ENCODE measurements at regions not wholly inside any gene's neighbourhood (a gene's known extent, or its start where the extent isn't known, plus 50 kb on each side); places are given as distances from the start of the nearest gene placed in this dataset.

- DNase-seq (ENCODE audit: low read depth, low spot score) = no peak
- H3K9me1 ChIP-seq (ENCODE audit: control insufficient read depth, extremely low read depth, insufficient read depth, low read length) = no peaks in the 10 kb centered on the region
- no peaks in the 10 kb centered on the region for H3K79me2 ChIP-seq (ENCODE audit: control insufficient read depth, insufficient read depth, low read length)
- dilution Hi-C loops (cut with MboI; ENCODE audit: extremely low pct_ligation_motif_present, low sequenced_read_pairs) = no loop called here
- no peaks in the 10 kb centered on the region for H3K4me1 ChIP-seq (ENCODE audit: control insufficient read depth, extremely low read depth, insufficient read depth, low read length)
- FAIRE-seq = no peak
- H2AFZ ChIP-seq (ENCODE audit: control insufficient read depth, low read length) = no peak overlapping the region
- no peak overlapping the region for H3K4me2 ChIP-seq (ENCODE audit: control insufficient read depth, extremely low read depth, insufficient read depth, low read depth, low read length)
- H3K4me3 ChIP-seq (ENCODE audit: control insufficient read depth in 2 of 3, extremely low read depth in 1 of 3, insufficient read depth in 2 of 3, low read depth in 1 of 3, low read length in 3 of 3) = no peak overlapping the region
- no peaks in the 10 kb centered on the region for H3K36me3 ChIP-seq (ENCODE audit: control insufficient read depth in 2 of 2, extremely low read depth in 1 of 2, insufficient read depth in 2 of 2, low read length in 2 of 2)
- H3K9me3 ChIP-seq (ENCODE audit: control insufficient read depth, low read depth, low read length) = no peaks in the 10 kb centered on the region
- H3K9ac ChIP-seq (ENCODE audit: control insufficient read depth, extremely low read depth, insufficient read depth, low read length) = no peak overlapping the region
- H3K27ac ChIP-seq (ENCODE audit: control insufficient read depth, insufficient read depth, low read length) = no peak overlapping the region
- H3K27me3 ChIP-seq (ENCODE audit: control insufficient read depth, extremely low read depth, insufficient read depth, low read length) = no peaks in the 10 kb centered on the region
- no peak for TF ChIP-seq EZH2 (IDR thresholded peaks at IDR 0.05; ENCODE audit: low read length)
- TF ChIP-seq, protein P1, sequence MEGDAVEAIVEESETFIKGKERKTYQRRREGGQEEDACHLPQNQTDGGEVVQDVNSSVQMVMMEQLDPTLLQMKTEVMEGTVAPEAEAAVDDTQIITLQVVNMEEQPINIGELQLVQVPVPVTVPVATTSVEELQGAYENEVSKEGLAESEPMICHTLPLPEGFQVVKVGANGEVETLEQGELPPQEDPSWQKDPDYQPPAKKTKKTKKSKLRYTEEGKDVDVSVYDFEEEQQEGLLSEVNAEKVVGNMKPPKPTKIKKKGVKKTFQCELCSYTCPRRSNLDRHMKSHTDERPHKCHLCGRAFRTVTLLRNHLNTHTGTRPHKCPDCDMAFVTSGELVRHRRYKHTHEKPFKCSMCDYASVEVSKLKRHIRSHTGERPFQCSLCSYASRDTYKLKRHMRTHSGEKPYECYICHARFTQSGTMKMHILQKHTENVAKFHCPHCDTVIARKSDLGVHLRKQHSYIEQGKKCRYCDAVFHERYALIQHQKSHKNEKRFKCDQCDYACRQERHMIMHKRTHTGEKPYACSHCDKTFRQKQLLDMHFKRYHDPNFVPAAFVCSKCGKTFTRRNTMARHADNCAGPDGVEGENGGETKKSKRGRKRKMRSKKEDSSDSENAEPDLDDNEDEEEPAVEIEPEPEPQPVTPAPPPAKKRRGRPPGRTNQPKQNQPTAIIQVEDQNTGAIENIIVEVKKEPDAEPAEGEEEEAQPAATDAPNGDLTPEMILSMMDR (optimal IDR thresholded peaks at IDR 0.05 in 1 of 3, IDR thresholded peaks at IDR 0.05 in 1 of 3, conservative IDR thresholded peaks at IDR 0.05 in 1 of 3; ENCODE audit: extremely low read depth in 1 of 3, insufficient read depth in 2 of 3, low read length in 3 of 3) = no peak
- H4K20me1 ChIP-seq (ENCODE audit: control insufficient read depth, extremely low read depth, insufficient read depth, low read length) = no peaks in the 10 kb centered on the region
Measured at GRCh38 chrX:43083016-43083415, 305.1 kb upstream of the PPP1R2C start.

DNA sequence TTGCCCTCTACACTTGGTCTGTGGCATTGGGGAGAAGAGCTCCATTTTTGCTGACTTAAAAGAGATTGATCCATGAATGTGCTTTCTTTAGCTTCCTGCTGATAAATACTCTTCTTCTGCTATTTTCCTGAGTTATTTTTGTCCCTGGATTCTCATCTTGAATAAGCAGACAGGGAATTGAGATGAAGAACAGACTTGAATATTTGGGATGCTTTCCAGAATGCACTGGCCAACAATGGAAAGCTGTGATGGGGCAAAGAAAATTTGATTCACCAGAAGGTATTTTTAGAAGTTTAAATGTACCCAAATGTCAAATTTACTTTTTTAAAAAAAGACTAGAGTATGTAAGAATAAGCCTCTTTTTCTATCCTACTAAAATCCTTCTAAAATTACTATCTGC, 309.9 kb upstream of the PPP1R2C start:
- Histone ChIP-seq H2AFZ (ENCODE audit: control insufficient read depth, low read length) (no peak overlapping the region), H3K4me2 (ENCODE audit: control insufficient read depth, extremely low read depth, insufficient read depth, low read depth, low read length) (no peak overlapping the region), H3K79me2 (ENCODE audit: control insufficient read depth, insufficient read depth, low read length) (no peaks in the 10 kb centered on the region), H3K9me3 (ENCODE audit: control insufficient read depth, low read depth, low read length) (no peaks in the 10 kb centered on the region), H3K4me1 (ENCODE audit: control insufficient read depth, extremely low read depth, insufficient read depth, low read length) (no peaks in the 10 kb centered on the region), H3K9ac (ENCODE audit: control insufficient read depth, extremely low read depth, insufficient read depth, low read length) (no peak overlapping the region), H3K27ac (ENCODE audit: control insufficient read depth, insufficient read depth, low read length) (no peak overlapping the region), H4K20me1 (ENCODE audit: control insufficient read depth, extremely low read depth, insufficient read depth, low read length) (no peaks in the 10 kb centered on the region), H3K9me1 (ENCODE audit: control insufficient read depth, extremely low read depth, insufficient read depth, low read length) (no peaks in the 10 kb centered on the region), H3K36me3 (ENCODE audit: control insufficient read depth in 2 of 2, extremely low read depth in 1 of 2, insufficient read depth in 2 of 2, low read length in 2 of 2) (no peaks in the 10 kb centered on the region), H3K4me3 (ENCODE audit: control insufficient read depth in 2 of 3, extremely low read depth in 1 of 3, insufficient read depth in 2 of 3, low read depth in 1 of 3, low read length in 3 of 3) (no peak overlapping the region), H3K27me3 (ENCODE audit: control insufficient read depth, extremely low read depth, insufficient read depth, low read length) (no peaks in the 10 kb centered on the region)
- dilution Hi-C loops (cut with MboI; ENCODE audit: extremely low pct_ligation_motif_present, low sequenced_read_pairs) = no loop called here
- TF ChIP-seq, protein P1 (optimal IDR thresholded peaks at IDR 0.05 in 1 of 3, IDR thresholded peaks at IDR 0.05 in 1 of 3, conservative IDR thresholded peaks at IDR 0.05 in 1 of 3; ENCODE audit: extremely low read depth in 1 of 3, insufficient read depth in 2 of 3, low read length in 3 of 3) = no peak
- FAIRE-seq (no peak), DNase-seq (ENCODE audit: low read depth, low spot score) (no peak)
